T-cell (primary cell): ENCODE measurements at regions not wholly inside any gene's neighbourhood (a gene's known extent, or its start where the extent isn't known, plus 50 kb on each side); places are given as distances from the start of the nearest gene placed in this dataset.

Experiments used
- ATAC-seq, 4 experiments: fragments of 200-7000 bp in 3 of 4; fragments of 150-1000 bp in 1 of 4; cut with Tn5 transposase; replicated peaks in 1 of 4; 1 replicate in 3 of 4; 2 replicates in 1 of 4; pipeline ENCODE4 v1.10.0; 2021; ENCODE audit warnings: moderate library complexity in 3 of 4, mild to moderate bottlenecking in 2 of 4, moderate number of reproducible peaks in 1 of 4
- CTCF ChIA-PET, 2 donors: fragments of 300-600 bp; sonication (Branson Sonifier 250); formaldehyde crosslinking; loops; one replicate each; lab custom pipeline; 2022; ENCODE audit warnings: antibody characterized with exemption in 2 of 2; lab: Charles Lee
- POLR2A ChIA-PET, 2 donors: fragments of 300-600 bp; sonication (Branson Sonifier 250); formaldehyde crosslinking; loops; one replicate each; lab custom pipeline; 2022; ENCODE audit warnings: antibody characterized with exemption in 2 of 2; lab: Charles Lee
- DNase-seq, 35 experiments: peaks; one replicate each; pipeline versions ENCODE4 v3.0.0 to v3.0.0-alpha.2; 2013 to 2023
- H3K27ac ChIP-seq: one replicate; pipeline ENCODE4 v1.5.1; 2013; ENCODE audit warnings: low read length
- H3K27me3 ChIP-seq, 2 experiments: replicated peaks in 1 of 2; 1 replicate in 1 of 2; 2 replicates in 1 of 2; pipeline versions ENCODE4 v1.6.1 to v1.7.0; 2013; ENCODE audit warnings: low read length in 1 of 2, mixed read lengths in 1 of 2; ENCODE audit not compliant: control insufficient read depth in 2 of 2, insufficient read depth in 2 of 2; ENCODE audit errors: extremely low read depth in 1 of 2
- H3K36me3 ChIP-seq, 2 donors: 1 replicate in 1 of 2; 2 replicates in 1 of 2; pipeline versions ENCODE4 v1.6.1 to v1.7.0; 2013; ENCODE audit warnings: low read length in 1 of 2; ENCODE audit not compliant: control insufficient read depth in 2 of 2, insufficient read depth in 1 of 2; ENCODE audit errors: extremely low read depth in 1 of 2
- H3K4me1 ChIP-seq, 2 experiments: 1 replicate in 1 of 2; 2 replicates in 1 of 2; pipeline versions ENCODE4 v1.6.1 to v1.7.0; 2013; ENCODE audit warnings: low read length in 2 of 2, mixed read lengths in 1 of 2; ENCODE audit not compliant: insufficient read depth in 2 of 2, control insufficient read depth in 1 of 2; ENCODE audit errors: extremely low read depth in 1 of 2
- H3K4me3 ChIP-seq, 2 donors: 1 replicate in 1 of 2; 2 replicates in 1 of 2; pipeline versions ENCODE4 v1.5.1 to v1.7.0; 2013; ENCODE audit warnings: mild to moderate bottlenecking in 2 of 2, low read length in 1 of 2, moderate library complexity in 1 of 2; ENCODE audit not compliant: control insufficient read depth in 1 of 2; ENCODE audit errors: extremely low read depth in 1 of 2
- H3K9me3 ChIP-seq: 2 replicates; pipeline ENCODE4 v1.7.0; 2013
- H3K27ac Mint-ChIP-seq, 2 donors: one replicate each; pipeline ENCODE4 v1.8.0; 2020 to 2021; ENCODE audit warnings: mild to moderate bottlenecking in 2 of 2, mixed read lengths in 2 of 2
- H3K27me3 Mint-ChIP-seq, 2 donors: one replicate each; pipeline ENCODE4 v1.8.0; 2021 to 2022; ENCODE audit warnings: mixed read lengths in 2 of 2
- H3K36me3 Mint-ChIP-seq: one replicate; pipeline ENCODE4 v1.8.0; 2021; ENCODE audit warnings: mixed read lengths
- H3K4me1 Mint-ChIP-seq, 3 donors: one replicate each; pipeline ENCODE4 v1.8.0; 2020 to 2022; ENCODE audit warnings: mixed read lengths in 3 of 3, mild to moderate bottlenecking in 1 of 3
- H3K4me3 Mint-ChIP-seq, 3 donors: one replicate each; pipeline ENCODE4 v1.8.0; 2020 to 2022; ENCODE audit warnings: mild to moderate bottlenecking in 3 of 3, mixed read lengths in 3 of 3, moderate library complexity in 3 of 3
- H3K9me3 Mint-ChIP-seq, 3 donors: one replicate each; pipeline ENCODE4 v1.8.0; 2020 to 2022; ENCODE audit warnings: mixed read lengths in 3 of 3
- WGBS: methylation state at CpG from one replicate; pipeline ENCODE4 v1.1.5; 2013; ENCODE audit warnings: missing lambda C conversion rate; ENCODE audit not compliant: insufficient coverage; 5-methylcytosine and 5-hydroxymethylcytosine counted together

- Mint-ChIP-seq H3K27ac (no peak overlapping the region), H3K9me3 (no peaks in the 10 kb centered on the region), H3K4me3 (no peak overlapping the region), H3K4me1 (no peaks in the 10 kb centered on the region), H3K36me3 (no peaks in the 10 kb centered on the region), H3K27me3 (no peaks in the 10 kb centered on the region)
- H3K27me3 ChIP-seq: no peaks in the 10 kb centered on the region
- DNase-seq: no peak
- H3K9me3 ChIP-seq: no peaks in the 10 kb centered on the region
- no peak overlapping the region for H3K4me3 ChIP-seq
- ChIA-PET CTCF (no interaction called here), POLR2A (no interaction called here)
- no CpG with 5 or more reads among the region's 2 CpGs for WGBS
- H3K4me1 ChIP-seq: no peaks in the 10 kb centered on the region
- H3K27ac ChIP-seq: no peak overlapping the region
- ATAC-seq: no peak
- H3K36me3 ChIP-seq: no peaks in the 10 kb centered on the region
Measured at GRCh38 chr4:106602711-106603110, 234.1 kb upstream of the GIMD1 start.

DNA sequence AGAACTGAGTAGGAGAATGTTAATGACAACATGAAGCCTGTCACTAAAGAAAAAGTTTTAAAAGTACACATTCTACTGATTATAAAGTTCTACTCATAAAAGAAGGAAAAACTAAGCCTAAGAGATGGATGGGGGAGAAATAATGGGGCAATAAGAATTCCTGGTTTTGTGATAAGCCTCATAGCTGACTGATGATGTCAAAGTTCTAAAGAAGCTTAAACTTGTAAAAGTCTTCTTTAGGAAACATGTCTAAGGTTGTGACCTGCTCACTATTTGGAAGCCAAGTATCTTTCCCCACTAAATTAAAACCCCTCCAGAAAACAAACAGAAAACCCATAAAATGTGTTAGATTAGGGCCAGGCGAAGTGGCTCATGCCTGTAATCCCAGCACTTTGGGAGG is 232.9 kb upstream of the GIMD1 start:
- ChIA-PET POLR2A (no interaction called here), CTCF (no interaction called here)
- Mint-ChIP-seq H3K4me1 (no peaks in the 10 kb centered on the region), H3K4me3 (no peak overlapping the region), H3K36me3 (no peaks in the 10 kb centered on the region), H3K27ac (no peak overlapping the region), H3K9me3 (no peaks in the 10 kb centered on the region), H3K27me3 (no peaks in the 10 kb centered on the region)
- Histone ChIP-seq H3K27me3 (no peaks in the 10 kb centered on the region), H3K4me1 (no peaks in the 10 kb centered on the region), H3K9me3 (no peaks in the 10 kb centered on the region), H3K4me3 (no peak overlapping the region), H3K36me3 (no peaks in the 10 kb centered on the region), H3K27ac (no peak overlapping the region)
- ATAC-seq (no peak), DNase-seq (no peak)
- no CpG with 5 or more reads among the region's 1 CpG for whole genome bisulfite sequencing

DNA sequence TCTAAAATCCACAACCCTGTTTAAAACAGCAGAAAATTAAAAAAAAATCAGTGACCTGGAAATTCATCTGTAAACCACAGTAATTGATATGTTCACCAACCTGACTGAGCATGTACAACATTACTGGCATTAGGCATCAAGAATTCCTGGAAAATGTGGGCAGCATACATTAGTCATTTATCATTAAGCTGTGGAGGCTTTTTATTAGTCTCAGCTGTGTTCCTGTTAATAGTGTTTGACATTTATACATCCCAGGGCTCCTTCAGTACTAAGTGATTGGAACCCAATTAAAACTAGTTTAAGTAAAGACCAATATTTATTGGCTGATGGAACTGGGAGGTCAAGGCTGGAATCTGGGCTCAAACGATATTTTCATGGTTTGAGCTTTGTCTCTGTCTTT is 227.3 kb upstream of the GIMD1 start:
- Mint-ChIP-seq H3K27me3 (no peaks in the 10 kb centered on the region), H3K27ac (no peak overlapping the region), H3K36me3 (no peaks in the 10 kb centered on the region), H3K4me3 (no peak overlapping the region), H3K4me1 (no peaks in the 10 kb centered on the region), H3K9me3 (no peaks in the 10 kb centered on the region)
- POLR2A ChIA-PET: no interaction called here
- ATAC-seq (no peak), DNase-seq (no peak)
- no peaks in the 10 kb centered on the region for H3K36me3 ChIP-seq
- H3K27ac ChIP-seq: no peak overlapping the region
- no peaks in the 10 kb centered on the region for H3K27me3 ChIP-seq
- H3K9me3 ChIP-seq: no peaks in the 10 kb centered on the region
- no CpG with 5 or more reads among the region's 1 CpG for WGBS
- CTCF ChIA-PET: no interaction called here
- H3K4me1 ChIP-seq: no peaks in the 10 kb centered on the region
- H3K4me3 ChIP-seq: no peak overlapping the region

GRCh38 chr4:106594291-106594952 is 225.8 kb upstream of the GIMD1 start:
- no peaks in the 10 kb centered on the region for H3K27me3 Mint-ChIP-seq
- CTCF ChIA-PET: no interaction called here
- H3K36me3 Mint-ChIP-seq: no peaks in the 10 kb centered on the region
- DNase-seq (no peak), ATAC-seq (no peak)
- no peaks in the 10 kb centered on the region for H3K4me1 ChIP-seq
- H3K4me3 ChIP-seq: no peak overlapping the region
- no peaks in the 10 kb centered on the region for H3K36me3 ChIP-seq
- no peaks in the 10 kb centered on the region for H3K9me3 Mint-ChIP-seq
- H3K4me1 Mint-ChIP-seq: no peaks in the 10 kb centered on the region
- H3K27me3 ChIP-seq: no peaks in the 10 kb centered on the region
- H3K9me3 ChIP-seq: no peaks in the 10 kb centered on the region
- POLR2A ChIA-PET: no interaction called here
- no peak overlapping the region for H3K4me3 Mint-ChIP-seq
- no peak overlapping the region for H3K27ac ChIP-seq
- no peak overlapping the region for H3K27ac Mint-ChIP-seq

GRCh38 chr4:106588891-106589290 is 220.3 kb upstream of the GIMD1 start:
- H3K36me3 ChIP-seq: no peaks in the 10 kb centered on the region
- H3K27ac Mint-ChIP-seq: no peak overlapping the region
- peaks cover 0 to 3% (median 0%) of the 10 kb centered on the region in 3 donors for H3K9me3 Mint-ChIP-seq
- ATAC-seq: no peak
- POLR2A ChIA-PET: no interaction called here
- no peaks in the 10 kb centered on the region for H3K9me3 ChIP-seq
- CTCF ChIA-PET: no interaction called here
- H3K36me3 Mint-ChIP-seq: no peaks in the 10 kb centered on the region
- H3K4me3 ChIP-seq: no peak overlapping the region
- H3K27me3 Mint-ChIP-seq: no peaks in the 10 kb centered on the region
- H3K4me3 Mint-ChIP-seq: no peak overlapping the region
- WGBS: no CpG with 5 or more reads among the region's 1 CpG
- no peaks in the 10 kb centered on the region for H3K4me1 Mint-ChIP-seq
- no peaks in the 10 kb centered on the region for H3K4me1 ChIP-seq
- no peak overlapping the region for H3K27ac ChIP-seq
- no peaks in the 10 kb centered on the region for H3K27me3 ChIP-seq
- DNase-seq: no peak

DNA sequence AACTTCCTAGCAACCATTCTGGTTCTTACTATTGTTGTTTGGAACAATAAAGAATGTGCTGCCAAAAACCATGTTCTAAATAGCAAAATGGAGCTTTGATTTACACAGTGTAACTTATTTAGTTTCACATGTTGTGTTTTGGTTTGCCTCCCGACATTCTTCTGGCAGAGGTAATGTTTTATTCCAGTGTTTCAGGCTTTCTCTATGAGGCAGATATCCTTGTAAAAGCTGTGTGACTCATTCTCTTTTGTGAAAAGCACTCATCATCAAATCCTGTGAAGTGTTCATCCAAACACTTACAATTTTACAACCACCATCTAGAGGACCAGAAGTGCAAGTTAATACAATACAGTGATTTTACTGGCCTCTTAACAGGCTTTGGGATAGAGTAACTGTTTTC is 219.0 kb upstream of the GIMD1 start:
- WGBS: no CpG with 5 or more reads among the region's 1 CpG
- POLR2A ChIA-PET: no interaction called here
- no peaks in the 10 kb centered on the region for H3K9me3 ChIP-seq
- DNase-seq (no peak), ATAC-seq (no peak)
- H3K9me3 Mint-ChIP-seq: peaks cover 0 to 3% (median 0%) of the 10 kb centered on the region in 3 donors
- H3K36me3 ChIP-seq: no peaks in the 10 kb centered on the region
- no peaks in the 10 kb centered on the region for H3K36me3 Mint-ChIP-seq
- H3K27ac Mint-ChIP-seq: no peak overlapping the region
- H3K27me3 ChIP-seq: no peaks in the 10 kb centered on the region
- H3K27ac ChIP-seq: no peak overlapping the region
- no peaks in the 10 kb centered on the region for H3K27me3 Mint-ChIP-seq
- H3K4me1 Mint-ChIP-seq: no peaks in the 10 kb centered on the region
- CTCF ChIA-PET: no interaction called here
- no peak overlapping the region for H3K4me3 ChIP-seq
- H3K4me1 ChIP-seq: no peaks in the 10 kb centered on the region
- no peak overlapping the region for H3K4me3 Mint-ChIP-seq

- Mint-ChIP-seq H3K27me3 (no peaks in the 10 kb centered on the region), H3K9me3 (peaks cover 0 to 3% (median 0%) of the 10 kb centered on the region in 3 donors), H3K4me1 (no peaks in the 10 kb centered on the region), H3K27ac (no peak overlapping the region), H3K4me3 (no peak overlapping the region), H3K36me3 (no peaks in the 10 kb centered on the region)
- ChIA-PET POLR2A (no interaction called here), CTCF (no interaction called here)
- DNase-seq (no peak), ATAC-seq (no peak)
- H3K36me3 ChIP-seq: no peaks in the 10 kb centered on the region
- WGBS: no CpG with 5 or more reads among the region's 1 CpG
- no peaks in the 10 kb centered on the region for H3K4me1 ChIP-seq
- no peaks in the 10 kb centered on the region for H3K27me3 ChIP-seq
- H3K4me3 ChIP-seq: no peak overlapping the region
- H3K9me3 ChIP-seq: no peaks in the 10 kb centered on the region
- H3K27ac ChIP-seq: no peak overlapping the region
Measured at GRCh38 chr4:106585915-106586349, 217.4 kb upstream of the GIMD1 start.
